ENCODE measurements at regions not wholly inside any gene's neighbourhood (a gene's known extent, or its start where the extent isn't known, plus 50 kb on each side); places are given as distances from the start of the nearest gene placed in this dataset.

GRCh38 chr1:208593306-208594006 lies 349.3 kb upstream of the PLXNA2 start:
- no peak for TF ChIP-seq CTCF (IDR thresholded peaks at IDR 0.05)
- TF ChIP-seq POLR2AphosphoS5 (IDR thresholded peaks at IDR 0.05): no peak
